HPDE6-E6E7 (cell line): ENCODE measurements at regions not wholly inside any gene's neighbourhood (a gene's known extent, or its start where the extent isn't known, plus 50 kb on each side); places are given as distances from the start of the nearest gene placed in this dataset.

ENCODE experiments used
- DNase-seq: peaks from one replicate; pipeline ENCODE4 v3.0.0; 2011; ENCODE audit warnings: missing footprints; ENCODE audit errors: extremely low spot score

DNA sequence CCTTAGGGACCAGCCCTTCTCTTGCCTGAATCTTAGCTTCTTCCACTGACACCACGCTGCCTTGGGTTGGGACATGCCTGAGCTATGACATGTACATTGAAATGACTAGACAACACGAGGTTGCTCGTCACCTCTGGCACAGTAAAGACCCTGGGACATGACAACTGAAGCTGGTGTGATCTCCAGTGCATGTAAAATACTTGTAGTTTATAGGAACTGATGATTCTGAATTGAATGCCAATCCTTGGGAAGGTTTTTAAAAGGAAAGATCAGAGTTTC lies 100.7 kb upstream of the PGRMC2 start:
- DNase-seq, result no peak

GRCh38 chr4:128387600-128388351 lies 100.2 kb upstream of the PGRMC2 start:
- DNase-seq, result no peak

GRCh38 chr4:128386761-128387599 lies 99.4 kb upstream of the PGRMC2 start:
- peak; percentile 70 for DNase-seq

- DNase-seq, result peak; percentile 73
Observed at GRCh38 chr4:128385683-128386304, 98.2 kb upstream of the PGRMC2 start.

- no peak for DNase-seq
Observed at GRCh38 chr4:128384765-128385598, 97.4 kb upstream of the PGRMC2 start.

- DNase-seq, result no peak
Observed at GRCh38 chr4:128384091-128384520, 96.5 kb upstream of the PGRMC2 start.

- no peak for DNase-seq
Observed at GRCh38 chr4:128381748-128382559, 94.3 kb upstream of the PGRMC2 start.

GRCh38 chr4:128380306-128380705 lies 92.7 kb upstream of the PGRMC2 start:
- no peak for DNase-seq

DNA sequence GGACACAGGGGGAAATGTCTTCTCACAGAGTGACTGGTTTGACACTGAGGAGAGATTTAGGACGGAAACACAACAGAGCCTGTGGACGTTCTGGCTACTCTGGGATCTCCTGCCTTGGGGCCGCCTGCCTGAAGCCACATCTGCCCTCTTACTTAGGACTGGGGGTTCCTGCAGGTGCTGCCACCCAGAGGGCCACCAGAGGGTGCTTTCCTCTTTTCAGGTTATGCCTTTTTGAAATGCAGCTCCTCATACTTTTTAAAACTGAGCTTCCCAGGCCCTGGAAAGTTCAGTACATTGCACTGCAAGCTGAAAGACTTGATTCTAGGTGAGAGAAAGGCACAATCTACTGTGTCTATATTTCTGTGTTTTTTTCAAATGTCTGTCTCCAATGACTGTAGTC lies 92.2 kb upstream of the PGRMC2 start:
- no peak for DNase-seq

DNA sequence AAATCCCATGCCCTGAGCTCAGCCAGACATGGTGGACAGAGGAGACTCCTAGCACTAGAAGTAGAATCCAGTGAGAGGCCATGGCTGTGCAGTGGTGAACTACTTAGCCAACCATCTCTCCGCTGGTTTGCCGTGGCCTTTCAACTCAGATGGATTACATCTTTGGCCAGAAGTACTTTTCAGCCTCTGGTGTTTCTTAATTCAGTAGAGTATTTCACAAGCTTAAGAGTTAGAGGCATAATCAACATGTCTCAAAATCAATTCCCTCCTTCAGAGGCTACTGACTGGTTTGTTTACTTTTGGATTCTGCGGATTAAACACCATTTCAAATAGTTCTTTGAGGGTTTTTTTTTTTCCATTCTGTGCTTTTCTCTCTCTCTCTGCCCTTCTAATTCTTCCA lies 91.1 kb upstream of the PGRMC2 start:
- no peak for DNase-seq

GRCh38 chr4:128376958-128377357 lies 89.3 kb upstream of the PGRMC2 start:
- DNase-seq, result no peak

GRCh38 chr4:128376303-128376702 lies 88.7 kb upstream of the PGRMC2 start:
- no peak for DNase-seq

GRCh38 chr4:128373628-128374027 lies 86.0 kb upstream of the PGRMC2 start:
- DNase-seq, result no peak

DNA sequence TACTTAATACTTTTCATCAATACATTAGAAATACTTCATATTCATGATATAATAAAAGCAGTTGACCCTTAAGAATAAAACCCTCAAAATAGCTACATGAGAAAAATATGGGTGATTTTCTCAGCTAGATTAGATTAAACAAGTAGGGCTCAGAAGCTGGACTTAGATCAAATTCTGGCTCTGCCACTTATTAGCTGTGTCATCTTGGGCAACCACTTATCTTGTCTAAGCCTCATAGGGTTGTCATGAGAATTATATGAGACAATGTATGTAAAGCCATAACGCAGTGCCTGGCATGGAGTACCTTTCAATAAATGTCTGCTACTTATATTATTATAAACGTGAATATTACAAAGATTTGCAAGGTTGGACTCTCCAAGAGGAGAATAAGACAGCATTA lies 84.3 kb upstream of the PGRMC2 start:
- DNase-seq, result no peak

GRCh38 chr4:128371001-128371777 lies 83.6 kb upstream of the PGRMC2 start:
- DNase-seq, result no peak

DNA sequence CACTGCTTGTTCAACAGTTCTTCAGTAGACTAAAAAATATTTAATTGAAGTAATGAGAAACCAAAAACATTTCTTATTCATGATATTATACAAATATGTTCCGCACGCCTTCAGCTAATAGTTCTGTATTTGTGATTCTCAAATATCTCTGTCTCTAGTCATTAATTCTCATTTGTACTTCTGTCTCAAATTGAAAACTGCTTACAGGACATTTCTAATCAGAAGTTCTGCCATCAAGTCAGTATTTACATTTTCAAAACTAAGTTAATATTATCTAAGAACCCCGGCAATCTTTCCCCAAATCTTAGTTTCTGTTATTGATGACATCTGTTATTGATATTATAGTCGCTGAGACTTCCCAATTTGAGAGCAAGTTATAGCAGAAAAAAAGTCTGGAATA lies 78.6 kb upstream of the PGRMC2 start:
- no peak for DNase-seq

DNA sequence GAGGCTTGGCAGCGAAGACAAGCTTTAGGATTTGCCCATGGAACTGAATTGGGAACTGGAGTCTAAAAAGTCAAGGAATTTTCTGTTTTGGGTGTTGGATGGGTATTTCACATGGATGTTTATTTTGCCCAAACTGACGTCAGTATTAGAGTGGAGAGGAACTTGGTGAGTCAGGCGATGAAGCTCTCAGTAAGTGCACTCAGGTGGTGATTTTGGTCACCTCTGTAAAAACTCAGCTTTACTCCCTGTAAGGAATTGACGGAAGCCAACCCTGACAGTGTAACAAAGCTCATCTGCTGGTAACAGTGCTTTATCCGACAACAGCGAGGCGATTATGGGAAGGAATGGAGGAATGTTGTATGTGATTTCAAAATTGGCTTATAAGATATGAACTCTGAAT lies 77.0 kb upstream of the PGRMC2 start:
- DNase-seq, result no peak

- no peak for DNase-seq
Observed at GRCh38 chr4:128363966-128364365, 76.4 kb upstream of the PGRMC2 start.

DNA sequence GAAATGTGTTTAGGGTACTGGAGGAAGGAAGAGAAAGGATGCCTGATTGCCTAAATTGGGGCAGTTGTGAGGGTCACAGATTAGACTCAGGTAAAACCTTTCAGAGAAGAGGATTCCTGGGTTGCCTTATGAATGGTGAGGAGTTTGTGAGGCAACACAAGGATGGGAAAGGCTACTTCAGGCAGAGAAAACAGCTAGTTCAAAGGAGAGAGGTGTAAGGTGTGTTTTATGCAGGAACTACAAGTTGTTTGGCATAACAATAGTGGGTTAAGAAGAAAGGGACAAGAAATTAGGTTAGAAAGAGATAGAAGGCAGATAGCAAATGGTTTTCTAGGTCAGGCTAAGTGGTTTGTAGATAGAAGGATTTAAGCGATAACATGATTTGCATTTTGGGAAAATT lies 75.1 kb upstream of the PGRMC2 start:
- no peak for DNase-seq

DNA sequence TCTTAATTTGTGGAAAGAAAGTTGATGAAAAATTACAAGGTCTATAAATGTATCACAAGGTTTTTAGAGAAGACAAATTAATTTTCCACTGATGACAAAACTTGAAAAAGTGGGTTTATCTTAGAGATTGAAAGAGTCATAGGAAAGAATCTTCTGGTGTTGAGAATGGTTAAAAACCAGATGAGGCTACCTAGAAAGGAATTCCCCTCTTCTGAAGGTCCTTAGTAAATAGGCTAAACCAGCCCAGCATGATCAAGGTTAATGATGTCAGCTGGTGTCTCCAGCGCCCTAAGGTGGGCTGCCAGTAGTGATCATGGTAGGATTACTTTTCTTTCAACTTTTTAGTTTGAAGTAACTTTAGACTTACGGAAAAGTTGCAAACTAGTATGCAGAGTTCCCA lies 71.8 kb upstream of the PGRMC2 start:
- DNase-seq, result no peak
